DOHH2 (cell line): ENCODE measurements at regions not wholly inside any gene's neighbourhood (a gene's known extent, or its start where the extent isn't known, plus 50 kb on each side); places are given as distances from the start of the nearest gene placed in this dataset.

Source experiments
- H3F3A ChIP-seq: fragments of 200-600 bp; sonication (generic), shearing (Covaris generic); 2 replicates; pipeline ENCODE4 v1.6.0; 2016; ENCODE audit warnings: antibody characterized with exemption, mild to moderate bottlenecking; ENCODE audit not compliant: control insufficient read depth, insufficient read depth
- H3K27ac ChIP-seq: fragments of 200-600 bp; sonication (generic); 2 replicates; pipeline ENCODE4 v1.5.1; 2014; ENCODE audit warnings: low read depth, mild to moderate bottlenecking, low read length, moderate library complexity
- H3K27me3 ChIP-seq: fragments of 200-600 bp; sonication (generic); 2 replicates; pipeline ENCODE4 v1.6.1; 2014; ENCODE audit warnings: mild to moderate bottlenecking, low read length, mixed read lengths; ENCODE audit not compliant: control insufficient read depth
- H3K36me3 ChIP-seq: fragments of 200-600 bp; sonication (generic); 2 replicates; pipeline ENCODE4 v1.6.1; 2014; ENCODE audit warnings: mild to moderate bottlenecking, low read length, moderate library complexity, mixed read lengths; ENCODE audit not compliant: control insufficient read depth
- H3K4me1 ChIP-seq: fragments of 200-600 bp; sonication (generic); 2 replicates; pipeline ENCODE4 v1.6.1; 2014; ENCODE audit warnings: mild to moderate bottlenecking, low read length, mixed read lengths; ENCODE audit not compliant: control insufficient read depth
- H3K4me2 ChIP-seq: fragments of 200-600 bp; sonication (generic); 2 replicates; pipeline ENCODE4 v1.6.0; 2014; ENCODE audit warnings: mild to moderate bottlenecking, low read length, moderate library complexity
- H3K4me3 ChIP-seq: fragments of 200-600 bp; sonication (generic); 2 replicates; pipeline ENCODE4 v1.5.1; 2014; ENCODE audit warnings: mild to moderate bottlenecking, low read length, mixed read lengths
- H3K79me2 ChIP-seq: fragments of 200-600 bp; sonication (generic); 2 replicates; pipeline ENCODE4 v1.6.1; 2014; ENCODE audit warnings: mild to moderate bottlenecking, low read length, mixed read lengths; ENCODE audit not compliant: control insufficient read depth
- H3K9me2 ChIP-seq: fragments of 200-600 bp; sonication (generic); replicated peaks from 2 replicates; pipeline ENCODE4 v1.6.1; 2014; ENCODE audit warnings: mild to moderate bottlenecking, low read length, mixed read lengths; ENCODE audit not compliant: control insufficient read depth
- H3K9me3 ChIP-seq: fragments of 200-600 bp; sonication (generic); 2 replicates; pipeline ENCODE4 v1.6.1; 2014; ENCODE audit warnings: antibody characterized with exemption, low read length, mixed read lengths; ENCODE audit not compliant: control insufficient read depth, insufficient read depth
- H4K20me1 ChIP-seq: fragments of 200-600 bp; sonication (generic); 2 replicates; pipeline ENCODE4 v1.6.0; 2014; ENCODE audit warnings: low read depth, mild to moderate bottlenecking, antibody characterized with exemption, low read length, moderate library complexity; ENCODE audit not compliant: control insufficient read depth, insufficient read depth
- EZH2phosphoT487 ChIP-seq: fragments of 200-600 bp; sonication (generic); IDR thresholded peaks from 2 replicates; pipeline ENCODE4 v1.6.1; 2017; ENCODE audit warnings: borderline replicate concordance, mild to moderate bottlenecking, antibody characterized with exemption, low read length, moderate library complexity, mixed read lengths
- TF ChIP-seq, protein P1 (sequence below): fragments of 200-600 bp; sonication (generic); IDR thresholded peaks from one replicate; pipeline ENCODE4 v1.5.1; 2014; ENCODE audit warnings: antibody characterized with exemption, mild to moderate bottlenecking, low read depth, low read length; ENCODE audit not compliant: poor library complexity, severe bottlenecking

DNA sequence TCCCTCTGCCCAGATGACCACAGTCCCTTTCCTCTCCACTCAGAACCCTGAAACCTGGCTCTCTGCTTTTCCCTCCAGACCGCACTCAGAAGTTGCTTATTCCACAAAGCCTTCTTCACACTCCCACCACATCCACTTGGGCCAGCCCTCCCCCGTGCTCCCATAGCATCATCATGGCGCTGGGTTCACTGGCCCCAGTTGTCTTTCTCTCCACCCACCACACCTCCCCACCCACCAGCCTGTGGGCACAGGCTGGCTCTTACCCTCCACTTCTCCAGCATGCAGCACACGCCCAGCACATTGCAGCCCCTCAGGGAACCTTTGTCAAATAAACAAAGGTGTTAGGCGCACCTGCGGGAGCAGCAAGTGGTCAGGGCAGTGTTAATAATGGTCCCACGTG is 130.0 kb downstream of the KATNIP start:
- Histone ChIP-seq H3K4me2 (no peak overlapping the region), H3K9me2 (no peaks in the 10 kb centered on the region), H3K9me3 (no peaks in the 10 kb centered on the region), H3K4me3 (no peak overlapping the region), H3K4me1 (no peaks in the 10 kb centered on the region), H3K79me2 (no peaks in the 10 kb centered on the region), H3K27ac (no peak overlapping the region), H3K27me3 (no peaks in the 10 kb centered on the region), H3F3A (no peaks in the 10 kb centered on the region), H3K36me3 (no peaks in the 10 kb centered on the region), H4K20me1 (no peaks in the 10 kb centered on the region)
- TF ChIP-seq EZH2phosphoT487 = no peak
- TF ChIP-seq, protein P1, sequence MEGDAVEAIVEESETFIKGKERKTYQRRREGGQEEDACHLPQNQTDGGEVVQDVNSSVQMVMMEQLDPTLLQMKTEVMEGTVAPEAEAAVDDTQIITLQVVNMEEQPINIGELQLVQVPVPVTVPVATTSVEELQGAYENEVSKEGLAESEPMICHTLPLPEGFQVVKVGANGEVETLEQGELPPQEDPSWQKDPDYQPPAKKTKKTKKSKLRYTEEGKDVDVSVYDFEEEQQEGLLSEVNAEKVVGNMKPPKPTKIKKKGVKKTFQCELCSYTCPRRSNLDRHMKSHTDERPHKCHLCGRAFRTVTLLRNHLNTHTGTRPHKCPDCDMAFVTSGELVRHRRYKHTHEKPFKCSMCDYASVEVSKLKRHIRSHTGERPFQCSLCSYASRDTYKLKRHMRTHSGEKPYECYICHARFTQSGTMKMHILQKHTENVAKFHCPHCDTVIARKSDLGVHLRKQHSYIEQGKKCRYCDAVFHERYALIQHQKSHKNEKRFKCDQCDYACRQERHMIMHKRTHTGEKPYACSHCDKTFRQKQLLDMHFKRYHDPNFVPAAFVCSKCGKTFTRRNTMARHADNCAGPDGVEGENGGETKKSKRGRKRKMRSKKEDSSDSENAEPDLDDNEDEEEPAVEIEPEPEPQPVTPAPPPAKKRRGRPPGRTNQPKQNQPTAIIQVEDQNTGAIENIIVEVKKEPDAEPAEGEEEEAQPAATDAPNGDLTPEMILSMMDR = no peak

DNA sequence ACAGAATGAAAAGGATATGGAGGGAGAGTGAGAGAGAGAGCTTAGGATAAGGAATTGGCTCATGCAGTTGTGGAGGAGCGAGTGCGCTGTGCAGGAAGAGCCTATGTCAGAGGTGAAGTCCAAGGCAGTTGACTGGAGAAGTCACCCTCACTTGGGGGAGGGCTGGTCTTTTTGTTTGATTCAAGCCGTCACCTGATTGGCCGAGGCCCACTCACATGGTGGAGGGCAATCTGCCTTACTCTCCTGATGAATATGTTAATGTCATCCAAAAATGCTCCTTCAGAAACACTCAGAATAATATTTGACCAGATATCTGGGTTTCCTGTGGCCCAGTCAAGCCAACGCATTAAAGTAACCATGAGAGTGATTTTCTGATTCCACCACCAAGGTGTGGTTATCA is 131.7 kb downstream of the KATNIP start:
- Histone ChIP-seq H3K27me3 (no peaks in the 10 kb centered on the region), H4K20me1 (no peaks in the 10 kb centered on the region), H3K4me1 (no peaks in the 10 kb centered on the region), H3K9me2 (no peaks in the 10 kb centered on the region), H3K27ac (no peak overlapping the region), H3K79me2 (no peaks in the 10 kb centered on the region), H3K36me3 (no peaks in the 10 kb centered on the region), H3F3A (no peaks in the 10 kb centered on the region), H3K4me3 (no peak overlapping the region), H3K9me3 (no peaks in the 10 kb centered on the region), H3K4me2 (no peak overlapping the region)
- TF ChIP-seq, protein P1 = no peak
- TF ChIP-seq EZH2phosphoT487 = no peak

DNA sequence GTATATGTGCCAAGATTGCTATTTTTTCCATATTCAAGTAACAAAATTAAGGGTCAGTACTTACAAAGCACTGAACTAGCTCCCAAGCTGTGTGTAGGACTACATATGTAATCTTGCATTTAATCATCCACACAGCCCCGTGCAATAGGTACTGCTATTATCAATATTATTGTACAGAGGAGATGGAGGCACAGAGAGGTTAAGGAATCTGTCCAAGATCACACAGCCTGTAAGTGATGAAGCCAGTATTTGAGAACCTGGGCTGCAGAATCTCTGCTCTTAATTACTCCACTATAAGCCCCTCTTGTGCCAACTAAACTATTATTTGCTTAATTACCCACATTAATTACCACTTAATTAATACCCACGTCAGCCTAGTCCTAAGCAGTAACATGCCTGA is 134.1 kb downstream of the KATNIP start:
- Histone ChIP-seq H3K4me3 (no peak overlapping the region), H3K4me1 (no peaks in the 10 kb centered on the region), H4K20me1 (no peaks in the 10 kb centered on the region), H3K79me2 (no peaks in the 10 kb centered on the region), H3K9me2 (no peaks in the 10 kb centered on the region), H3K36me3 (no peaks in the 10 kb centered on the region), H3K9me3 (no peaks in the 10 kb centered on the region), H3K27ac (no peak overlapping the region), H3K27me3 (no peaks in the 10 kb centered on the region), H3K4me2 (no peak overlapping the region), H3F3A (no peaks in the 10 kb centered on the region)
- TF ChIP-seq, protein P1 = no peak
- no peak for TF ChIP-seq EZH2phosphoT487

DNA sequence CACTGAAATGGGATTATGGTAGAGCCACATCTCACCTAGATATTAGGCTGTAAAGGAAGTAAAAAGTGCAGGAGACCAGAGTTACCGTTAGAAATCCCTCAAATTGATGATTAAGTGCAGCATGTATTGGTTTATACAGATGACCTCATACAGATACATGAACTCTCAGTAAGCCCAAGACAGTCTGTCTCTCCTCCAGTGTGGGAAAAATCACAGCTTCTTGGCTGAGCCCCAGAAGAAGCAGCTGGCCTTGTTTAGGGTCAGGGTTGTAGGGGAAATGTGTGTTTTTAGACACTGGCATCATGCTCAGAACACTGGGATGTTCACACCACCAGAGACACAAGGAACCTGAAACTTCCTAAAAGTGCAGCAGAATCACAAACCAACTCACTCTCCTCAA is 135.9 kb downstream of the KATNIP start:
- H3K27me3 ChIP-seq = no peaks in the 10 kb centered on the region
- TF ChIP-seq EZH2phosphoT487 = no peak
- TF ChIP-seq, protein P1 = no peak
- H3K4me1 ChIP-seq = no peaks in the 10 kb centered on the region
- no peak overlapping the region for H3K27ac ChIP-seq
- H3F3A ChIP-seq = no peaks in the 10 kb centered on the region
- no peaks in the 10 kb centered on the region for H3K36me3 ChIP-seq
- H3K79me2 ChIP-seq = no peaks in the 10 kb centered on the region
- no peaks in the 10 kb centered on the region for H3K9me3 ChIP-seq
- H4K20me1 ChIP-seq = no peaks in the 10 kb centered on the region
- no peak overlapping the region for H3K4me3 ChIP-seq
- H3K9me2 ChIP-seq = no peaks in the 10 kb centered on the region
- H3K4me2 ChIP-seq = no peak overlapping the region
